Amniotic stem cell (primary cell): ENCODE measurements at regions not wholly inside any gene's neighbourhood (a gene's known extent, or its start where the extent isn't known, plus 50 kb on each side); places are given as distances from the start of the nearest gene placed in this dataset.
"Not testable (repeated sequence)": the region's sequence is repeated elsewhere in the genome, so short reads cannot be mapped to it uniquely, and the experiment has no call there.

Experiments used
- DNase-seq: peaks from one replicate; lab custom pipeline; 2025; lab: John Stamatoyannopoulos, UW

- no peak for DNase-seq
These were observed 120.8 kb upstream of the CDCA7L start for GRCh38 chr7:22066522-22066921.

DNA sequence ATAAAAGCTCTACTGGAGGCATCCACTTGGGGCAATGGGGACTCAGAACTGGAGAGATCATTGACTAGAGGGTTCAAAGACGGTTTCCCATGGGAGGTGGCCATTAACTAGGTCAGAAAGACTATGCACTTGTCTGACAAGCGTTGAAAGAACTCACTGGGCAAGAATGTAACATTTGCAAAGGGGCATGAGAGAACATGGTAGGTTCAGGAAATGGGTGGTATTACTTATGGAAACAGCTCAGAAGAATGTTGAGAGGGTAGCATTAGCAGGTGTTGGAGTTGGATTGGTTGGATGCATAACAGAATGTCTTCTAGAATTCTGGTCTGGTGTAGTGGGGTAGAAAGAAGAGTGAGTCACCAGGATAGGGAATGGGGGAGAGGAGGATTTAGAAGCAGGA lies 119.1 kb upstream of the CDCA7L start:
- no peak for DNase-seq

DNA sequence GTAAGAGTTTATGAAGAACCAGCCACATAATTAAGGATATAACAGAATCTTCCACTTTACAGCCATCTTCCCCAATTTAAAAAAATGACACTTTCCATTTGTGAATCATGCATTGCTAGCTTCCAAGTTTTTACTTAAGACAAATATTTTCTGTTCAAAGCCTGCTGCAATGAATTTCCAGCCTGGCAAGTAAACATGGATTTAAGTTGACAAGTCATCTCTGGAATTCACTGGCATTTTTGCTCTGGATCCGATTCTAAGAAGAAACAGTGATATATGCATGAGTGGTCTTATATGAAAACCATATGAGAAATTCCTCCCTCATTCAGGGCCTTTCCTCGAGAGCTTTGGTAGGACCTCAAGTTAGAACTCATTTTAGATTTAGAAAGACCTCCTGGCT lies 116.1 kb upstream of the CDCA7L start:
- peak; percentile 52 for DNase-seq

GRCh38 chr7:22060863-22061262 lies 115.2 kb upstream of the CDCA7L start:
- DNase-seq: no peak

GRCh38 chr7:22060197-22060596 lies 114.5 kb upstream of the CDCA7L start:
- no peak for DNase-seq

DNA sequence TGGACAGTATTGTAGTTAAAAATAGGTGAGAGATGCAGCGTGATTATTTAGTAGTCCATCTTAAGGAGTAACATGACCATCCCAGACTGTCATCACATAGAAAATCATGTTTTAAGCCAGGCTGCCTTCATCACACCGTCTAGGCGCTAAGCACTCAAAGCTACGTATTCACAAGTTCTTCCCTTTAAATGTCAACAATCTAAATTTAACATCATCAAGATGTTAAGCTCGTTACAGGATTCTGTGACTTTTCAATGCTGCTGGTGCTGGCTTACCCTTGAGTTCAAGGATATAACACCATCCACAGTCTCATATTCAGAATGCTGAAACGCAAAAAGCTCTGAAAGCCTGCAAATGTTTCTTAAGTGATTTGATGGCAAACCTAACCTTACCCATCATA lies 109.5 kb upstream of the CDCA7L start:
- no peak for DNase-seq

- DNase-seq: no peak
These were observed 107.1 kb upstream of the CDCA7L start for GRCh38 chr7:22052674-22053365.

DNA sequence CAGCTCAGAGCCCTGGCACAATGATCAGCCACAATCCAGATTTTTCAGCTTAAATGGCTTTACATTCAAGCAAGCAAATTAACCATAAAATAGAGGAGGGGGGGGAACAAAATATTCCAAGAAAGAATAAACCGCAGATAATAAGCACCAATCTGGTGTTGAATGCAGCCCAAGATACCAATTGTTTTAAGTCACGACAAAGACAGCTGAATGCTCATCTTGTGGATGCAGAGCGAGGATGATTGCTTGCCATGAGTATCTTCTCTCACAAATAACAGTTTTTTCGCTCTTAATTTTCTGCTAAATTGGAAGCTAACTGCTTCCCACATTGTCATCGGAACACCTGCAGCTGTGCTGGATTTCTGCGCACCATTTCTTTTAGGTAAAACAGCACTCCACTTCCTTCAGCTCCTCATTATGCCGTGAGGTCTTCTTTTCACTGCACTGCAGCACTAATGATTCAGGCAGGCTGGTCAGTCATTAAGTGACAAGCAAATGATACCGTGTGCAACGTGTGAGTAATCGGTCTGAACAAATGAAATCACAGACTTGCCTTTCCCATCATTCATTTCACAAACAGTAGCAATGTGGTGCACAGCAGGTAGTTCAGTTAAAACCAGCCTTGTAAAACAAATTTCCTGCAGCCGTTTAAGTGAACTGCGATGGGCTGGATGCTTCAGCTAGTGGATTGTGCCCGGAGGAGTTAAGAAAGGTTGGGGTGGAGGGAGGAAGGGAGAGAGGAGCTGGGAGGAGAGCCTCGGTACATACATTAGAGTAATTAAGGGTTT lies 106.4 kb upstream of the CDCA7L start:
- DNase-seq: no peak

DNA sequence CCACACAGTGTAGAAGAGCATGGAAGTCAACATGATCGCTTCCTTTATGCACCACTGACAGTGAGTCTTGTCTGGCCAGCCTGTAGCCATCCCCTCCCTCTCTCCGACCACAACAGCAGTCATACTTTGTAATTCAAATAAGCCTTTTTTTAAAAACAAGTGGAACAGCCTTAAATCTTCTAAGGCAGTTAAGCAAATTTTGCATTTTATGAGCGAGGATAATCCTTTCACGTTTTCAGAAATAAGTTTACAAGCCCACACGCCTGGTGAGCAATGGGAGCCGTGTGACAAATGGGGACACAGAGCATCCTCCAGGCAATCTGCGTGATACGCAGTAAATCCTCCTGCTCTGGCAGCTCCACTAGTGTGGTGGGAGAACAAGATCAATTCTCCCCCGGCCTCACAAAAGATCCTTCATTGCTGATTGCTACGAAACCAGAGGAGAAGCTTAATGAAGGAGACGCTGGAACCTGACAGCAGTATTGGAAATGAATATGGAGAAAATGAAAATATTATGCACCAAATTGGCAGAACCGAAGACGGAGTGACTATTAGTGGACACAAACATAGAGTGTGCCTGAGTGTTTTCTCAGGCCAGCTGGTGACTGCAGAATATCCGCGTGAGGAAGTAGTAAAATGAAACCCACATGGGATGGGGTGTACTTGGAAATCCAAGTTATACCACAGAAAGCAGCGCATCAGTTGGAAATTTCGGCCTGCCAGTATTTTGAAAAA lies 104.2 kb upstream of the CDCA7L start:
- no peak for DNase-seq

GRCh38 chr7:22043367-22043766 lies 97.7 kb upstream of the CDCA7L start:
- no peak for DNase-seq

GRCh38 chr7:22040923-22041595 lies 95.4 kb upstream of the CDCA7L start:
- DNase-seq: no peak

DNA sequence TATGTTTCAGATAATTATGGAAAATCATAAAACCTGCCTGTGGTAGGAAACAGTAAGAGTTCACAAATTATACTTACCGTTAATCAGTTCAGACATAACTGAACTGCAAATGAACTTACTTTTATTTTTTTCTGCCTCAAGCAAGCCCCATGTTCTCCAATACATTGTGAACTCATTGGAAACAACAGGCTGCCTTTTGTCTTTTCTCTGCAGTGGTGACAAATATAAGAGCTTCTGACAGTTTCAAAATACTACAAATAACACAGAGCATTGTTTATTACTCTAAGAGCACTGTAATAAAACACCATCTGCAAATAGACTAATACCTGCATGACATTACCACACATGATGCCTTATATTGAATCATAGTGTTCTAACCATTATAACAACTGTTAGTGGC lies 94.0 kb upstream of the CDCA7L start:
- no peak for DNase-seq

- DNase-seq: not testable (repeated sequence)
These were observed 86.7 kb upstream of the CDCA7L start for GRCh38 chr7:22032356-22032755.

- not testable (repeated sequence) for DNase-seq
These were observed 83.0 kb upstream of the CDCA7L start for GRCh38 chr7:22028656-22029055.

DNA sequence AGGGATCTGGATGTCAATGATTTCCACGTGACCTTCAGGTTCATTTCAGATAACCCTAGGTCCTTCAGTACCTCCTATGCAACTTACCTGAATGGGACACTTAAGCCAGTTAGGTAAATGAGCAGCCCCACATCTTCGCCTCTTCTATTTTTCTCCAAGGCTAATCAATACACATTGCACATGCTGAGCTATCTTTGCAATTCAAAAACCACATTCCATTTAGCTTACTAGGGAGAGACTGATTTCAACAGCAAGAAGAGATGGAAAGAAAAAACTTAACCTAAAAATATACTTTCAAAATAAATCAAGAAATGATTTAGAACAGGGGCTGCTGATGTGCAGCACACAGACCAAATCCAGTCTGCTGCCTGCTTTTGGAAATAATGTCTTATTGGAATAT lies 81.8 kb upstream of the CDCA7L start:
- no peak for DNase-seq

DNA sequence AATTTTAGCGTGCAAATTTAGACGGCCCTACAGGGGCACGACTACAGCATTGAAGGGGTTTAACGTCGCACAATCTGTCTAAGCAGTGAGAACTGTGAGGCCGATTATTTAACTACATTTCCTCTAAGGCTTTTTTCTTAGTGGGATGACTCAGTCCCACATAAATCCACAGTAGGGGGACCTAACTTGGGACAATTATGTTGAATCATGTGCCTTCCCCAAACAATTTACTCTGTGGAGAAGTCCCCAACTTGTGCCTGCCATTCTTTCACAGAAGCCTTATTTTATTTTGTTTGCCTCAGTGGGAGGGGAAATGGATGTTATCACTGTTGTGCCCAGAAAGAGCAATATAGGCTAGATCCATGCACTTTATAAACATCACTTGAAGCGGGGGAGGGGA lies 80.3 kb upstream of the CDCA7L start:
- DNase-seq: no peak

DNA sequence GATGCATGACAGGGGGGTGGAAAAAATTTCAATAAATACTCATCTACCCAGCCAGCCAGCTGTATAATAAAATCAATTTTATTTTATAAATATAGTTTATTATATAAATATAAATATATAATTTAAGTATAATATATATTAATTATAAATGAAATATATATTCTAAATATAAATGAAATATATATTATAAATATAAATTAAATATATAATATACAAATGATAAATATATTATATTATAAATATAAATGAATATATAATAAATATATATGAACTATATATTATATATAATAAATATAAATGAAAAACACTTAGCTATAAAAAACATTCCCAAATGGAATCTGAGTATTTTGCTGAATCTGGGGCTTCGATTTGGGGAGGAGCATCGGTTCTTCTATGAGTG lies 79.4 kb upstream of the CDCA7L start:
- no peak for DNase-seq

GRCh38 chr7:22019931-22020330 lies 74.2 kb upstream of the CDCA7L start:
- no peak for DNase-seq

DNA sequence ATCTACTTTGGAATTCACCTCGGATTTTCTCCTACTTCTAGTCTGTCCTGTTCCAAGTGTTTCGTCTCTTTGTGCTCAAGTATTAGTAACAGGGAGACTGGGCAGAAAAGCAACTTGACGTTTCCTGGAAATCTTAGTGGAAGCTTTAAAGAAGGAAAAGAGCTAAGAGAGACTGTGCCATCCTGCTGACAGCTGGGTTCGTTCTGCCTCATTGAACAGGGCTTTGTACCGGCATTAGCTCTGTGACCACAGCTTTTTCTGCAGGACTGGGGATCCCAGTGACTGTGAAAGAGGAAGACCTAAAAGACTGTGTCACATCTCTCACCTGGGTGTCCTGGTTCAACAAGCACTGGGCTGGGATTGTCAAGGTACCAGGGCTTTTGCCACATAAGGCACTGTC lies 70.8 kb upstream of the CDCA7L start:
- no peak for DNase-seq

DNA sequence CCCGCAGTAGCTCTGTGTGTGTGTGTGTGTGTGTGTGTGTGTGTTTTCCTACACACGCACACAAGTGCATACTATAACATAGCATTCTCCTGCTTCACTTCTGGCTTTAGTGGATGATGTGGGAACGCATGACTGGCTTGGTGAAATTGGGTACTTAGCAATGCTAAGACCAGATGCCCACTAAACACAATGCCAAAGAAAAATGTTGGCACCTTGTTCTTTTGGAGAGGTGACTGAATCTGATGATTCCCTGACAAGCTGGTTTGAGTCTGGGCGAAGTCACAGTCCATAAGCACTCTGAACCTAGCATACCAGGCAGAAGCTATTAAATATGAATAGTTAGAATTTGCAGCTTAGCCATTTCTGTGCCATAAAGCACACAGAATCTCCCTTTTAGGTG lies 68.0 kb upstream of the CDCA7L start:
- DNase-seq: no peak

GRCh38 chr7:22008683-22009082 lies 63.0 kb upstream of the CDCA7L start:
- no peak for DNase-seq

- DNase-seq: no peak
These were observed 62.4 kb upstream of the CDCA7L start for GRCh38 chr7:22008087-22008486.
